Lower leg skin (tissue), 3 donors: ENCODE measurements at regions not wholly inside any gene's neighbourhood (a gene's known extent, or its start where the extent isn't known, plus 50 kb on each side); places are given as distances from the start of the nearest gene placed in this dataset.

ENCODE experiments used
- POLR2A ChIP-seq, 2 donors: fragments of 450-650 bp; IDR thresholded peaks; one replicate each; pipeline ENCODE4 v1.6.1; 2016 to 2017; ENCODE audit warnings: antibody characterized with exemption in 2 of 2, mild to moderate bottlenecking in 1 of 2, moderate library complexity in 1 of 2
- TF ChIP-seq, protein P1 (sequence below), 3 donors: fragments of 450-650 bp; IDR thresholded peaks; one replicate each; pipeline ENCODE4 v1.5.1; 2016; ENCODE audit warnings: antibody characterized with exemption in 3 of 3, mild to moderate bottlenecking in 3 of 3, moderate library complexity in 2 of 3

DNA sequence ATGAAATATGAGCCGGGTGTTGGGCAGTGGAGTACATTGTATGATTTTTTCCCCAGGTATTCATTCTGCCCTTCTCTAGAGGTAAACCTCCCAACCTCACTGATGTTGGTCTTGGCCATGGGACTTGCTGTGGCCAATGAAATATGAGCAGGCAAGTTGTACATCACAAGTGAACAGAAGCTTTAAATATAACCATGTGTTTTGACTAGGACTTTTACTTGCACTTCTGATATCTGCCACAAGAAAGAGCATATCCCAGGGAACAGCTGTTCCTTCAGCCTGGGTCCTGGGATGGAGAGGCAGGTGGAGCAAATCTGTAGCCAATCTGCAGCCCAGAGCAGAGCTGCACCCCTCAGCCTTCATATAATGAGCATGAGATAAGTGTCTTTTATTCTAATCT lies 109.8 kb upstream of the PALS2 start:
- TF ChIP-seq, protein P1, sequence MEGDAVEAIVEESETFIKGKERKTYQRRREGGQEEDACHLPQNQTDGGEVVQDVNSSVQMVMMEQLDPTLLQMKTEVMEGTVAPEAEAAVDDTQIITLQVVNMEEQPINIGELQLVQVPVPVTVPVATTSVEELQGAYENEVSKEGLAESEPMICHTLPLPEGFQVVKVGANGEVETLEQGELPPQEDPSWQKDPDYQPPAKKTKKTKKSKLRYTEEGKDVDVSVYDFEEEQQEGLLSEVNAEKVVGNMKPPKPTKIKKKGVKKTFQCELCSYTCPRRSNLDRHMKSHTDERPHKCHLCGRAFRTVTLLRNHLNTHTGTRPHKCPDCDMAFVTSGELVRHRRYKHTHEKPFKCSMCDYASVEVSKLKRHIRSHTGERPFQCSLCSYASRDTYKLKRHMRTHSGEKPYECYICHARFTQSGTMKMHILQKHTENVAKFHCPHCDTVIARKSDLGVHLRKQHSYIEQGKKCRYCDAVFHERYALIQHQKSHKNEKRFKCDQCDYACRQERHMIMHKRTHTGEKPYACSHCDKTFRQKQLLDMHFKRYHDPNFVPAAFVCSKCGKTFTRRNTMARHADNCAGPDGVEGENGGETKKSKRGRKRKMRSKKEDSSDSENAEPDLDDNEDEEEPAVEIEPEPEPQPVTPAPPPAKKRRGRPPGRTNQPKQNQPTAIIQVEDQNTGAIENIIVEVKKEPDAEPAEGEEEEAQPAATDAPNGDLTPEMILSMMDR (IDR thresholded peaks at IDR 0.05) = no peak
- TF ChIP-seq POLR2A (IDR thresholded peaks at IDR 0.05) = no peak
